LNCAP (cell line): ENCODE measurements at regions not wholly inside any gene's neighbourhood (a gene's known extent, or its start where the extent isn't known, plus 50 kb on each side); places are given as distances from the start of the nearest gene placed in this dataset.

Source experiments
- TF ChIP-seq, protein P1 (sequence below): fragments of 450-650 bp; IDR thresholded peaks from 2 replicates; pipeline ENCODE4 v1.5.1; 2017; ENCODE audit warnings: mild to moderate bottlenecking

DNA sequence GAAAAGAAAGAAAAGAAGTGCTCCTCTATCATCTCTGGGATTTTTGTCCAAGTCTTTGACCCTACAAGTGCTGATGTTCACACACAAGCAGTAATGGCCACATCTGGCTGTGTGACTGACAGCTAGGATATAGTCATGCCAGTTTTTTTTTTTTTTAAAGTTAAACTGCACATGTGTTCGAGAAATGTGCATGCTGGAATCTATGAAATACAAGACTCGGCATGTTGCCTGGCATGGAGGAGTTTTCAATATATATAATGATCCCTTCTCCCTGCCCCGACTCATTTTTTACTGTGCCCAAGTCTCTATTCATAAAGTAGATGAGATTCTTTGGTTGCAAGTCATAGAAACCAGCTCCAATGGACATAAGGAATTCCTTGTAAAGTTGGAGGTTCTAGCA, 60.4 kb upstream of the FGFR2 start:
- TF ChIP-seq, protein P1, sequence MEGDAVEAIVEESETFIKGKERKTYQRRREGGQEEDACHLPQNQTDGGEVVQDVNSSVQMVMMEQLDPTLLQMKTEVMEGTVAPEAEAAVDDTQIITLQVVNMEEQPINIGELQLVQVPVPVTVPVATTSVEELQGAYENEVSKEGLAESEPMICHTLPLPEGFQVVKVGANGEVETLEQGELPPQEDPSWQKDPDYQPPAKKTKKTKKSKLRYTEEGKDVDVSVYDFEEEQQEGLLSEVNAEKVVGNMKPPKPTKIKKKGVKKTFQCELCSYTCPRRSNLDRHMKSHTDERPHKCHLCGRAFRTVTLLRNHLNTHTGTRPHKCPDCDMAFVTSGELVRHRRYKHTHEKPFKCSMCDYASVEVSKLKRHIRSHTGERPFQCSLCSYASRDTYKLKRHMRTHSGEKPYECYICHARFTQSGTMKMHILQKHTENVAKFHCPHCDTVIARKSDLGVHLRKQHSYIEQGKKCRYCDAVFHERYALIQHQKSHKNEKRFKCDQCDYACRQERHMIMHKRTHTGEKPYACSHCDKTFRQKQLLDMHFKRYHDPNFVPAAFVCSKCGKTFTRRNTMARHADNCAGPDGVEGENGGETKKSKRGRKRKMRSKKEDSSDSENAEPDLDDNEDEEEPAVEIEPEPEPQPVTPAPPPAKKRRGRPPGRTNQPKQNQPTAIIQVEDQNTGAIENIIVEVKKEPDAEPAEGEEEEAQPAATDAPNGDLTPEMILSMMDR, result no peak

DNA sequence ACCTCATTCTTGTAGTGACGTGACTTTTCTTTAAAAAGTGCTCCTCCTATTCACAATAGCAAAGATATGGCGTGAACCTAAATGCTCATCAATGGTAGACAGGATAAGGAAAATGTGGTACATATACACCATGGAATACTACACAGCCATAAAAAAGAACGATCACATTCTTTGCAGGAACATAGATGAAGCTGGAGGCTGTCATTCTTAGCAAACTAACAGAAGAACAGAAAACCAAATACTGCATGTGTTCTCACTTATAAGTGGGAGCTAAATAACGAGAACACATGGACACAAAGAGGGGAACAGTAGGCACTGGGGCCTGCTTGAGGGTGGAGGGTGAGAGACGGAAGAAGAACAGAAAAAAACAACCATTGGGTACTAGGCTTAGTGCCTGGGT, 59.9 kb upstream of the FGFR2 start:
- TF ChIP-seq, protein P1, result no peak

DNA sequence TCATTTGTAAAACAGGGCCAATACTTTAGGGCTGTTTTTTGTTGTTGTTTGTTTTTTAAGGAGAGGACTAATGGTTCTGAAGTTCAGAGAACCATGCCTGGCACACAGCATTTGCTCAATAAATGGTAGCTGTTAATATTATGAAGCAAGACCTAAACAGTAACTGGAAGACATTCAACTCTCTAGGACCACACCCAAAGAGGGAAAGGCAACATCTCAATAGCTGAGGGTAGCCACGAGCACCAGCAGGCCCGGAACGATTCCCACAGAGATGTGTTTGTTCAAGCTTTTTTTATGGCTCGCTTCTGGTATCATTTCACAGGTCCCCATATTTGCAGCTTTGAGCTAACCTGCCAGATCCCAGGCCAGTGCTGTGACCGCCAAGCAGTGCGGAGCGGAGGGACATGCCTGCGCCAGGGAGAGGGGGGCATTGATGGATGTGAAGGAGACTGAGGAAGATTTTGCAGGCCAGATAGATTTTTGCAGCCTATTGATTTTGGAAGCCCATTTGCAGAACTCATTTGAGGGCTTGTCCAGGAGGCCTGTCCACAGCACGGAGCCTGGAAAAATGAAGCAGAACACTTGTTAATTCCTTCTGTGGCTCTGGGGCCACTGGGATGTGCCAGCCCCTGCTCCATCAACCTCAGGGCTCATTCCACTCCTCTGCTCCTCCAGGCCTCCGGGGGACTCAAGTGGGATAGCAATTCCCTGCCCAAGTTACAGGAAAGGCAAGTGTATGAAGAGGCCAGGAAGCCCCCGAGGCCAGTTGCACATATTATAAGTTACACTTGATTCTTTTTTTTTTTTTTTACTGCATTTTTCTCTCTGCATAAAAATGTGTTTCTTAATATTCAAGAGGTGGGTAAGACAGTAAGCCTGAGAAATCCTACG, 57.3 kb upstream of the FGFR2 start:
- TF ChIP-seq, protein P1, result no peak

DNA sequence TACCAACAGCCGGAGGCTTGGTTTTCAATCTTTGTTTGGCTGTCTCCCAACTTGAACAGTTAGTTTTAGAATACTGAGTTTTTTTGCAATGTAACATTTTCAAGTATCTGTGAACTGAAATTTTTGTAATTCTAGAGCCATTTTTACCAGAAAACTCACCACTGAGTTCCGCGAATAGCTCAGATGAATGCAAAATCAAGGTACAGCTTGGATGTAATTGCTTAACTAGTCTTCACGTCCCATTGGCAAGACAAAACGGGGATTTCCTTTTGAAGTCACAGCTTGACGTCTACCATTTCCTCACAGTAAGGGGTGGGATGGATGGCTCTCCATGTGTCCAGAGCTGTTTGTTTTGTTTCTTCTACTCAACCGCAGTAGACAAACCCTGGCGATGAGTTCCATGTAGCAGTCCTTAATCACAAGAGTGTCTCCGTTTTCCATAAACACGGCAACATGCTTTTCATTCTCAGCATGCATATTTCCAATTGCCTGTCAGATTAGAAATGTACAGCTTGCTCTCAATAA, 55.8 kb upstream of the FGFR2 start:
- TF ChIP-seq, protein P1, result no peak

DNA sequence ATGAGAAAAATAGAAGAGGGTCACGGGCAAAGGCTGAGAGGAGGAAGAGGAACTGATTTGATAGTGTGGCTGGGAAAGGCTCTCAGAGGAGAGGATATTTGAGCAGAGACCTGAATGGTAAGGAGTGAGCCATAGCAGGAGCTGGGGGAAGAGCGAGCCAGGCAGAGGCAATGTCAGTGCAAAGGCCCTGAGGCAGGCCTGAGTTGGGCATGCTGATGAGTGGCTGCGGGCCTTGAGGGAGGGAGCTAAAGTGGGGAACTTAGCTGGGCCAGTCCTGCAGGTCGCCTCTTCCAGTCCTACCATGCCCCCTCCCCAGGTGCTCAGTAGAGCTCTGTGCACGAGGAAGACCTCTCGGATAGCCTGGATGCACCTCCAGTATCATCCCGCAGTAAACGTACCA, 55.4 kb upstream of the FGFR2 start:
- TF ChIP-seq, protein P1, result no peak

DNA sequence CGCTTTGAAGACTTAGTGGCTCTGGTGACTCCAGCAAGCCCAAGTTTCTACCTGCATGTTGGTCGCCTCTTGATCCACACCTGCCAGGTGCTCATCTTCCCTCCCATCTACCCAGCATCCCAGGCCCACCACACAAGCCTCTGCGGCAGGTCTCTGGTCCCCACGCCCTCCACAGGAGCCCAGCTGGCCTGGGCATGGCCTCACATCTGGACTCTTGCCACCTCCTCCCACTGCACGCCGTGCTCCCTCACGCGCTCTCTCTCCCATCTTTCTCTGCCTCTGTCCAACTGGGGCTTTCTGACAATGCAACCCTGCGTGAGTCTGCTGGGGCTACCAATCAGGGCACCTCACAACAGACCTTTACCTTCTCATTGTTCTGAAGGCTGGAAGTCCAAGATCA, 50.2 kb upstream of the FGFR2 start:
- TF ChIP-seq, protein P1, result no peak

DNA sequence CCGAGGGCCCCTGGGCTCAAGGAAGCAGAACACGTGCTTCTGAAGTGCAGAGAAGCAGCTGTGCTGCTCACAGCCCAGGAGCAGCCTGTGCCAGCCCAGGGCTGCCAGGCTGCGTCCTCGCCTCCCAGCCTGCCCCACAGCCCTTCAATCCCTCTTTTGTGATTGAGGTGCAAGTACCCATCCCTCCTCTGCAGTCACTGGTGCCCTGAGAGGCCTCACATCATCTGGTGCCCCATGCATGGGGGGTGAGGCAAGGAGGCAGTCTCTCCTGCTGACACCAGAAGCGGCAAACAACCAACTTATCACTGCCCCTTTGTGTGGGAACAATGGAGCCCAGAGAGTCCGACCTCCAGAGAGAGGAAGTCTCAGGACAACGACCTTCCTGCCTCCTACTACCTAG, 49.8 kb upstream of the FGFR2 start:
- TF ChIP-seq, protein P1, result no peak
